GM18909 (cell line): ENCODE measurements at regions not wholly inside any gene's neighbourhood (a gene's known extent, or its start where the extent isn't known, plus 50 kb on each side); places are given as distances from the start of the nearest gene placed in this dataset.
"Not testable (repeated sequence)": the region's sequence is repeated elsewhere in the genome, so short reads cannot be mapped to it uniquely, and the experiment has no call there.

ENCODE experiments used
- ATAC-seq: cut with Tn5 transposase; IDR thresholded peaks from one replicate; pipeline ENCODE4 v1.9.1; 2021; ENCODE audit warnings: mild to moderate bottlenecking; ENCODE audit not compliant: unreplicated experiment, poor library complexity

DNA sequence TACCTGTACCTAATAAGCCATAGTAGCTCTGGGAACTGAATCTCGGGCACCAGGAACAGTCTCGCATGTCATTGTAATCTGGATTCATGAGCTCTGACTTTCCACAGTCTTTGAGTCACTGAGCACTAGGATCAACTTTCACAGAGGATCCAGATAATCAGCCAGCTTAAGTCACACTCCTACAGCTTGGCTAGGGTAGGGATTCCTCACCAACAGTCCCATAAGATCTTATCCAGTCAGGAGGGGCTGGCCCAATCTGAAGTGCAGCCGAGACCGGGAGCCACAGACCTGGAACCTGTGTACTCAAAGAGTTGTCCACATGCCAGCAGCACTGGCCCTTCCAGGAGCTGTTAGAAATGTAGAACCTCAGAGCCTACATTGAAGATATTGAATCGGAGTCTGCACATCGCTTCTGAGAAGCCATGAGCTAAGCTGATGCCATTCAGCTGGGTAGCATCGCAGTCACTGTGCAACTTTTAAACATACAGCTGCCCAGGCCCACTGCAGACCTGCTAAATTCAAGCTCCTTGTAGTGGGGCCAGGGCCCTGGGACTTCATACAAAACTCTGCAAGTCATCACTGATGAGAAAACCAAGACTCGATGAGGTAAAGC is 538.8 kb upstream of the B3GAT1 start:
- no peak for ATAC-seq

DNA sequence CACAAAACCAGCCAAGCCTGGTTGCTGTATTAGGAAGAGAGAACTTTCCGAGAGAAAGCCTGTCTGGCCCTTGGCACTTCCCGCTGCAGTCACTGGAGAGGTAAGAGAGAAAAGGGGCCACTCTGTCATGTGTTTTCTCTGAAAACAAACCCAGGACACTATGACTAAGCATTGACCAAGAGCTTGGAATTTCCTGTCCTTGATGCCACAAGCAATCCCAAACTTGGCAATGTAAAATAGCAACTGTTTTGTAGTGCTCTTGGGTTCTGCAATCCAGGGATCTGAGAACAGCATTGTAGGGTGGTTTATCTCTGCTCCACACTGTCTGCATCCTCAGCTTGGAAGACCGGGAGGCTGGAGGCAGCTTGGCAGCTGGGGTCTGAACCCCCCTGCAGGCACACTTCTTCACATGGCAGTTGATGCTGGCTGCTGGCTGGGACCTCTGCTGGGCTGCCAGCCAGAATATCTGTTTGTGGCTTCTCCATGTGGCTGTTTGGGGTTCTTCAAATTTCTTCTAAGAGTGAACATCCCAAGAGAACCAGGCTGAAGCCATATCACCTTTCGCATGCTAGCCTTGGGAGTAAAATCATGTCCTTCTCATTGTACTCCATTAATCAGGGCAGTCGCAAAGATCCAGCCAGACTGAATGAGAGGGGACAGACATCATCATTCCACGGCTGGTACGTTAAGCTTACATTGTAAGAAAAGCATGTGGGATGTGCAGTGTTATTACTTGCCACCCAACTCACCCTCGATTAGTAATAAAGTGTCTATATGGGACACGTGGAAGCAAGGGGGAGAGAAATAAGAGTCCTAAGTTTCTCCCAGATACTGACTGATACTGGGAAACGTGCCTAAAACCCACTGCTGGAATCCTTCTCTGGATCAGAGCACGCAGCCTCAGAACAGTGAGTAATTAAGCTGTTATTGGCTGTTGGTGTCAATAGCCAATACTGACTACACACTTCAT is 537.4 kb upstream of the B3GAT1 start:
- no peak for ATAC-seq

DNA sequence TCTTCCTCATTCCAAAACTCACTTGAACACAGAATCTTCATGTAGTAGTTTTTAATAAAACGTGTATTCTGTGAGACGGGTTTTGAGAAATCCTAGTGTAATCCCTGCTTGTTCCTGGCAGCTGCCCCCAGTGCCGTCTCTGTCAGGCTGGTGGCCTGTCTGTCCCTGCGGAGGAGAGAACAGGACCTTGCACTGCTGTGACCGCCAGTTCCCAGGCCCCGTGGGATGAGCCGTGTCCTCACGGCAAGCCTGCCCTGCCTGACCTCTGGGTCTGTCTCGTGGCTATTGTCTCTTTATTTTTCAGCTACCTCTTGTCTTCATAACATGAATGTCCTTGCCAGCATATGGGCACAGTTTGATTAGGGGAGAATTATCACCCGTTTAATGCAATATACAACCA is 535.5 kb upstream of the B3GAT1 start:
- ATAC-seq: no peak

DNA sequence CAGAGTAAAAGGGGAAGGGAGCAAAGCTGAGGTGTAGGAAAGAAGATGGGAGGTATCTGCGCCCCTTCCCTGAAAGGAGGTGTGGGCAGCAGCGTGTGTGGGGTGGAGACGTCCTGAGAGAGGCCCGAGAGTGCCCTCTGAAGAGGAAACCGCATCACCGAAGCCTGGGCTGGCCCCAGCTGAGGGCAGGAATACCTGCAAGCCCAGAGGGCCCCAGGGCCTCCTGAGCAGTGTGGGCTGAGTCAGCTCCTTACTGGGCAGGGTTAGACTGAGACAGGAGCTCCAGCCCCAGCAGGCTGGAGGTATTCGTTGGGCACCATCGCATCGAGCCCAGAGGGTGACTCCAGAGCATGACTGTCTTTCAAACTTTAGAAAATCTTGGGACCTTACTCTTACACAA is 534.0 kb upstream of the B3GAT1 start:
- no peak for ATAC-seq

DNA sequence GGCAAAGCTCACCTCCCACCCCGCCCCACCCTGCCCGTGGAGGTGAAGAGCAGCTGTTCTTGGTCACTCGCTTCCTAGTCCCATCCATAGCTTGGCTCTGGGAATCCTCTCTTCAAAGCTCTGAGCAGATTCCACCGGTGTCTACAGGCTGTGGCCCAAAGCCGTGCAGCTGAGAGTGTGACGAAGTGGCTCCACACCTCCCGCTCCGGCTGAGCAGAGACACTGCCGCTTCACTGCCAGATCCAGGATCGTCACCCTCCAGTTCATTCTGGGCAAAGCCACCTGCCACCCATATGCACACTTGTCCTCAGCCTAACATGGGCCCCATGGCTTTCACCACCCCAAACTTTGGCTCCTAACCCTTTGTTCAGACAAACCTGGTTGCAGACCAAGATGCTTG is 532.9 kb upstream of the B3GAT1 start:
- no peak for ATAC-seq

DNA sequence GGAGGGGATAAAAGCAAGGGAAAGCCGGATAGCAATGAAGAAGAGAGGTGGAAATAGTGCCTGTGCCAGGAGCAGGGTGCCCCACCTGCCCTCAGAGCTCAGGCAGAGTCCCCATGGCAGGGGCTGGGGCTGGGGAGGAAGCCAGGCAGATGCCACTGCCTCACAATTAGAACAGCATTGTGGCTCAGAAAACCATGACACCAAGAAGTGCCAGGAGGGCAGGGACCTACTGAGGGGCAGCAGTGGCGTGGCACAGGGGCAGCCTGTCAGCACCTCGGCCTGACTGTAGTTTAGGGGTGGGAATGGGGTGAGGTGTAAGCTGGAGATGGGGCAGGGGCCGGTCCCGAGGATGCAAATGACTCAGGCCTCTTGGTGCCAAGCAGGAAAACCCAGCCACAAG is 532.1 kb upstream of the B3GAT1 start:
- no peak for ATAC-seq

DNA sequence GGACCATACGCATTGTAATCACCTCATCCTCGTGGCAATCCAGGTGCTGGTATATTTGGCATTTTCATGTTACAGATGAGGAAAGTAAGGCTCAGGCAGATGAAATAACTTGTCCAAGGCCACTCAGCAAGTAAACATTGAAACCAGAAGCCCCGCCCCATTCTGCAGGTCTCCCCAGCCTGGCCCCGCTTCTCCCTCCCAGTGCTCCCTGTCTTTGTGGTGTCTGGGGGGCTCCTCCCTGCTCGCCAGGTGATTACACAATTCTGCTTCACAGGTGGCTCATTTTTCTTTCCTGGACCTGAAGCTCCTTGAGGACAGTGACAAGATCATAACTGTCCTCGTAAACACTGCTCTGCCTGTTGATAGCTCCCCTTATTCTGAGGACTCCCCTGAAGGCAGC is 531.5 kb upstream of the B3GAT1 start:
- ATAC-seq: no peak

DNA sequence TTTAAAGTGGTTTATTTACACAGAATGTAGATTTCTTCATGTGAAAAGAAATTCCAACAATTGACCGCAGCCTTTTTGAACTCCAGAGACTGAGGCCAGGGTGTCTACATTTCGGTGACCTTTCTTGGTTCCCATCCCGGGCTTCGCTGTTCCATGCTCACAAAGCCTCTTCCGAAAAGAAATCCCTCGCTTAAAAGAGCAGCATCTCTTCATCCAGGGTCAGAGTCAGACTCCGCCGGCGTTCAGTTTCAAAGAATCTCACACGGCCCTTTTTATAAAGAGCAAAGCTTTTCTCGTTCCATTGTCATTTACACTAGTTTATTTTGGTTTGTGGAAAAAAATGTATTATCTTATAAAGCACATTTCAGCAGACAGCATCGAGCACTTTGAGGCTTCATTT is 530.6 kb upstream of the B3GAT1 start:
- ATAC-seq: no peak

DNA sequence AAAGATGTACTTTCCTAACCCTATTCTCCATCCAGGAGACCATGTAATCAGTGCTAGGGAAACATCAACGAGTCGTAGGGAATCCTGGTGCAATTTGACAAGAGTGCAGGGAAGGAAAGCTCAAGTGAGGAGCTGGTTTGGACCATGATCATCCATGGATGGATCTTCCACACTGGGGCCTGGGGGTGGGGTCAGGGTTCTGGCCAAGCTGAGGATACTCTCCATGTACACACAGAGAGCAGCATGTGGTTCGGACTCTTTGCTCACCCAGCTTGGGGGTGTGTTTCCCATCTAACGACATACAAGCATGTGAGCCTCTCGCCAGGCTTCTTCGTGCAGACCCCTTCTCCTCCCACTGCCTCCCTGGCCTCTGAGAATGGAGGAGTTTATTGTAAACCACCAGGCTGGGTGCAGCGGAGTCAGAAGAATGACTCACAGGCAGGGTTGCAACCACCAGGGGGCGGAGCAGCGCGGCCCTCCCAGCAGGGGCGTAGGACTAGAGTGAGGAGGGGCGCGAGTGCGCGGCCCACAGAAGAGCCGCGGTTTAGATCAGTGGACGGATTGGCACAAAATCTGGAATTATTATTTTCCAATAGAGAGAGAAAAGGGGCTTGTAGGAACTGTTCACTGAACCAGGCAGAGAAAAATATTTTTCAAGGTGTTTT is 530.0 kb upstream of the B3GAT1 start:
- ATAC-seq: not testable (repeated sequence)

DNA sequence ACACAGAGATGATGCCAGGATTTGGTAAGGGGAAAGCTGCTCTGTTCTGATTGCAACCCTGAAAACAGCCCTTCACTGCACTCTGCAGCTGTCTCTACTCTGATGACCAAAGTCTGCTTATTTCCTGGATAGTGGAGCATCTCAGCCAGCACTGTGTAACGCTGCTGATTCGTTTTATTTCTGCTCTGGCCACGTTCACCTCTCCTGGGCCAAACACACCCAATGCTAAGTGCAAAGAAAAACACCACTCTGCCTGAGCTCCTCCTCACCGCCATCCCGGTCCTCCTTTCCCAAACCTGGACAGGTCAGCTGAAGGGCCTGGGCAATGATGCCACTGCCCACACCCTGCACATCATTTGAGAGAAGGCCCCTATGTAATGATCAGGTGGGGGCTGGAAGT is 529.3 kb upstream of the B3GAT1 start:
- no peak for ATAC-seq

DNA sequence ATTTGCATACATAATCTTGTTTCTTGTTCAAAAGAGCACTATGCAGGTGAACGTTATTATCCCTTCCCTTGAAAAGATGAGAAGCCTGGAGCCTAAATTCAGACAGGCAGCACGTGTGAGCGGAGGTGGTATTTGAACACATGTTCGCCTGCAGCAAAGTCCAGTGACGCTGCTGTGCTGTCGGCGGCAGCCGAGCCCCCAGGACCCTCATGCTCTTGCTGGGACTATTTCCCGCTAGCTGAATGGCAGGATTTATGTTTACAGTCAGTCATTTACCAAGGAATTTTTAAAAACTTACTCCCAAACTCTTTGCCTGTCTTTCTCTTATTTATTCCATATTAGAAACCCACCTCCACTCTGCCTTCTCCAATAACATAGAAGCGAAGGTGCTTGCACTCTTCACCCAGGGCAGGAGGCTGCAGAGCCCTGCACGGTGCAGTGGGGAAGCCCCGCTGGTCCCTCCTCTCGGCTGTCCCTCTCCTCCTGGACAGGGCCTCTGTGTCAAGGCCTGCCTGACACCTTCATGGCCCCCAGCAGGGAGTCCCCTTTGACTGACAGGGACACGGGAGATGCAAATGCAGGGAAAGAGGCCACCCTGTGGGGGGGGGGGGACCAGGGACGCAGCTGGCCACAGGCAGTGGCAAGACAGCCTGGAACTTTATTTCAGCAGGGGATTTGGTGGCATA is 528.5 kb upstream of the B3GAT1 start:
- no peak for ATAC-seq

DNA sequence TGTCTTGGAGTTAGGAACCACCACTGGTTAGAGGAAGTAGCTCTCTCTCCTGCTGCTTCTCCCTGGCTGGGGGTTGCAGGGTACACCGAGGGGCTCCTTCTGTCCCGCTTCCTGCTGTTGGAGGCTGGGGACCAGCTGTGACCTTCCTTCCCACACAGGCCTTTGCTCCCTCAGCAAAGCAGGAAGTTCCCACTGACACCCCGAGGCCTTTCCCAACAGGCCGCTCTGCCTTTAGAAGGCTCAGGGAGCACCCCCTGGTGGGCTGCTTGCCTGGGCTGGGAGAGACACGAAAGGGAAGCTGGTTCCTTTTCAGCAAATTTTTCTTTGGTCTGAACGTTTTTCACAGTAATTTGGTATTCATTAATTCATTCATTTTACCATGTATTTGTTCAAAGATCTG is 527.9 kb upstream of the B3GAT1 start:
- no peak for ATAC-seq

DNA sequence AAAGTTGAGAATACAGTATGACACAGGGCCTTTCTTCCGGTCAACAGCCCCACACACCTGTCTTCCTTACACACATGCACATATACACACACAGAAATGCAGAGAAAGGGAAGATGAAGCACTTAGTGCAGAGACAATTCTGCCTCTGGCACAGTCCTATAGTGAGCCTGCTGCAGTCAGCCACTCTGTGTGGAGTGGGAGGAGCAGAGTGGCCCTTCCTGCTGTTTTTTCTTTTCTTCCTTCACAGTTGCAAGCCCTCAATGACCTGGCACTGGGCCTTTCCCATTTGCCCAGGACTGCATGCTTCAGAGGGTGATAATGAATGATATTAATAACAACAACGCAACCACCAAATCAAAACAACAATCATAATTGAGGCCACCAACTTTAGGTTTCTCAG is 527.0 kb upstream of the B3GAT1 start:
- no peak for ATAC-seq

DNA sequence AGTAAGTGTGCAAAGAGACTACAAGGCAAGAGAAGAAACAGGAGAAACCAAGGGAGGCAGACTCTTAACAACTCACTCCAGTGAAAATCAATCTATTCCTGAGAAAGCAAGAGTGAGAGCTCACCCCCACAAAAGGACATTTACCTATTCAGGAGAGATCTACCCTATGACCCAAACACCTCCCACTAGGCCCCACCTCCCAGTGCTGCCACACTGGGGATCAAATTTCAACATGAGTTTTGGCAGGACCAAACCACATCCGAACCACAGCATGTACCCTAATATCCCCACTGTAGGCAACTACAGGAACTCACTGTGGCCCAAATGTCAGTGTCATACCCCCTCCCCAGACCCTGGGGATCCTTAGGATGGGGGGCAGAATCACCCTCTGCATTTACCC is 526.2 kb upstream of the B3GAT1 start:
- no peak for ATAC-seq

DNA sequence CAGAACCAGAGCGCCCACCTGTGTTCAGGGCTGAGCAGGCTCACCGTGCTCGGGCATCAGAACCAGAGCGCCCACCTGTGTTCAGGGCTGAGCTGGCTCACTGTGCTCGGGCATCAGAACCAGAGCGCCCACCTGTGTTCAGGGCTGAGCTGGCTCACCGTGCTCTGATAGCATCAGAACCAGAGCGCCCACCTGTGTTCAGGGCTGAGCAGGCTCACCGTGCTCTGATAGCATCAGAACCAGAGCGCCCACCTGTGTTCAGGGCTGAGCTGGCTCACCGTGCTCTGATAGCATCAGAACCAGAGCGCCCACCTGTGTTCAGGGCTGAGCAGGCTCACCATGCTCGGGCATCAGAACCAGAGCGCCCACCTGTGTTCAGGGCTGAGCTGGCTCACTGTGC is 525.2 kb upstream of the B3GAT1 start:
- ATAC-seq: not testable (repeated sequence)

DNA sequence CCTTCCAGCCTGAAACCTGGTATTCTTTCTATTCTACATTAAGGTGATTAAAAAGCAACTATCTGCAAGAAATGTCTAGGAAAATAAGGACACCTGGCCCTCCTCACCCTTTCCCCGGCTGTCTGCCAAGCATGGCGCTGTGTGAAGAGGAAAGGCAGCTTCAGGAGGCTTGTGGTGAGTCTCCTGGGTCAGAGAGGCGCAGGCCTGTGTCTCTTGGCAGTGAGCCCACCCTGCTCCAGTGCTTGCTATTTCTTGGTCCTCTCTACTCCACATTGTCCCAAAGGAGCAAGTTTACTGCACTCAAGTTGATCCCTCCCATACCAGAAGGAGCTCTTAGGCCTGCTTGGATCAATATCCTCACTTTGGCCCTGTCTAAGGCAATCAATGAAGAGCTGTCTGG is 520.7 kb upstream of the B3GAT1 start:
- ATAC-seq: no peak

DNA sequence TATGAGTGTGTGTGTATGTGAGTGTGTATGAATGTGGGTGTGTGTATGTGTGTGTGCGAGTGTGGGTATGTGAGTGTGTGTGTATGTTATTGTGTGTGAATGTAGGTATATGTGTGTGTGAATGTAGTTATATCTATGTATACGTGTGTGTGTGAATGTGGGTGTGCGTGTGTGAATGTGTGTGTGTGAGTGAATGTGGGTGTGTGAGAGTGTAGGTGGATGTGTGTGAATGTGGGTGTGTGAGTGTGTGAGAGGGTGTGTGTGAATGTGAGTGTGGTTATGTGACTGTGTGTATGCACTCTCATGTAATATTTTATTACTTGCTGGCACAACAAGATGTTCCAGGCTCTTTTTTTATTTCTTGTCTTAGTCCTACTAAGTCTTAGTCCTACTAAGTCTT is 513.4 kb upstream of the B3GAT1 start:
- ATAC-seq: no peak

DNA sequence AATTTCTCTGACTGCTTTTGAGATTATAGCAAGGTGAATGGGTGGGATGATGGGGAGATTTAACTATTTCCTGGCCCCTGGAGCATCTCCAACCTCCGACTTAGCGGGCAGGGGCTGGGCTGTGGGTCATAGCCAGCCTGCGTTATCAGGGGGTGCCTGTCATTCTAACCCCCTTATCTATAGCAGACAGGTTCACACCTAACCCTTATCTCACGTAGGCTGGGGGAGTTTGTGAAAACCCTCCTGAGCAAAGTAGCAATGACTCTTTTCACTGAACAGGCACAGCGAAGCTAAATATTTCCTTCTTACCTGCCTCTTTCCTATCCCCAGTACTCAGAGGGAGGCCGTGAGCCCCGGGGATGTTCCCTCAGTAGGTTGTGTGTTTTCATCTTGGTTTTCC is 511.4 kb upstream of the B3GAT1 start:
- no peak for ATAC-seq

DNA sequence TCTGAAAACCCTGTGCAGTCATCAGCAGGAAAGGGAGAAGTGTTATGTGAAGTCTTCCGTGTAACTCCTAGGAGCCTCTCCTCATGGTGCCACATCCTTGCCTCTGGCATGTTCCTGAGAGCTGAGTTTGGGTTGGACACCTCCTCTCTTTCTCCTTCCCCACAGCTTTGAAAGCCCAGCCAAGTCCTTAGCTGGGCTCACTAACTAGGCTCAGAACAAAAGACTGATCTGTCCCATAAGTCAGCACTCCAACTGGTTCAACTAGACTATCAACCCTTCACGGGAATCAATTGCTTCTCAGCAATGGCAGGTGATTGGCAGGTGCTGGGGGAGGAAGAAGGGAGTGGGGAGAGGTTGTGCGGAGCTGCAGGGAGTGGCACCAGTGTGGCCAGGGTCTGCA is 509.9 kb upstream of the B3GAT1 start:
- no peak for ATAC-seq

DNA sequence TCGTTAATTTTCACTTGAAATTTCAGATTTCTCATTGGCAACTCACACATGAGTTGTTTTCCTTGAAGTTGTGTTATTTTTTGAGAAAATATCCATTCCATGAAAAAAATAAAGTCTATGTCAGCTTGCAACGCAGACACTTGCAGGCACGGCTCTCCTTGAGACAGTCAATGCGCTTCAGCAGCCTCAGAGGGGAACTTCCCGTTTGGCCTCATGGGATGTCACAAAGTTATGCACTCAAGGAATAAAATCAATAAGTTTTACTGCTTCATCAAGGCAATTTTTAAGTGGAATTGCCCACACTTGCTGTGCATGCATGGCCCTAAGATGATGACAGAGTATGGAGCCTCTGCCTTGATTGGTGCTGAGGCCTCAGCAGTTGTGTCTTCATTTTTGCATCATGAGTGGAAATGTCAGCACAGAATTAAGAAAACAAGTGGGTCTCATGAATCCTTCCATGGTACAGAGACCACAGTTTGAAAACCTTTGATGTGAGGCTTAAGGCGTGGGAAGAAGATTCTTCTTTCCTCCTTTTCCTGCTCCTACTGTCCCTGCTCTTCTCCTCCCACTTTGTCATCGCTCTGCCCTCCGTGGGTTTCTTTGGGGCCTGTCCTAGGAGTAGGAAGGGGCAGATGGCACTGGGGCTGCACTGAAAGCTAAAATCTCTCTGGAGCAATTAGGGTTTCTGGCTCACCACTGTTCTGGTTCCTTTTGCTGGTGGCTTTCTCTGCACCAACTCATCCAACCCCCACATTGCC is 509.0 kb upstream of the B3GAT1 start:
- ATAC-seq: no peak
